Stimulated activated CD4-positive, alpha-beta T cell treated with anti-CD3 and anti-CD28 coated beads, TNF-alpha, amount 100 ng/mL, for 1 hour (primary cell): ENCODE measurements at regions not wholly inside any gene's neighbourhood (a gene's known extent, or its start where the extent isn't known, plus 50 kb on each side); places are given as distances from the start of the nearest gene placed in this dataset.
"Not testable (repeated sequence)": the region's sequence is repeated elsewhere in the genome, so short reads cannot be mapped to it uniquely, and the experiment has no call there.

Source experiments
- DNase-seq, 3 donors: peaks; one replicate each; pipeline ENCODE4 v3.0.0-alpha.2; 2020; ENCODE audit warnings: low read depth in 3 of 3, low spot score in 1 of 3

GRCh38 chr4:9702019-9702418 lies 79.4 kb upstream of the DRD5 start:
- not testable (repeated sequence) for DNase-seq

- not testable (repeated sequence) for DNase-seq
Observed at GRCh38 chr4:9702696-9703095, 78.7 kb upstream of the DRD5 start.

GRCh38 chr4:9703391-9703790 lies 78.0 kb upstream of the DRD5 start:
- DNase-seq: peak; percentile 21 to 45 (median 22)

DNA sequence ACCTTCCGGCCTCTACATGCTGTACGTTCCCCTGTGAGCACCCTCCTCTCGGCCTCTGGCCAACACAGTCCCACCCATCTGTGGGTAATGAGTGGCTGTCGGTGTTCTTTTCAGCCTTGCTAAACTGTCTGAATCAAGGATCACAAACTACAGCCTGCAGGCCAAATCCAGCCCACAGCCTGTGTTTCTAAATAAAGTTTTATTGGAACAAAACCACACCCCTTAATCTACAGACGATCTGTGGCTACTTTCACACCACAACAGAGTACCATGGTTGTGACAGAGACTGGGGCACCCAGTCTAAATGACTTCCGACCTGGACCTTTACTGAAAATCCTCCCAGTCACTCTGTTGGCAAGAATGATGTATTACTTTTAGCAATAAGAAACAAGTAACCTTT lies 77.3 kb upstream of the DRD5 start:
- not testable (repeated sequence) for DNase-seq

GRCh38 chr4:9704551-9705332 lies 76.7 kb upstream of the DRD5 start:
- no peak for DNase-seq

DNA sequence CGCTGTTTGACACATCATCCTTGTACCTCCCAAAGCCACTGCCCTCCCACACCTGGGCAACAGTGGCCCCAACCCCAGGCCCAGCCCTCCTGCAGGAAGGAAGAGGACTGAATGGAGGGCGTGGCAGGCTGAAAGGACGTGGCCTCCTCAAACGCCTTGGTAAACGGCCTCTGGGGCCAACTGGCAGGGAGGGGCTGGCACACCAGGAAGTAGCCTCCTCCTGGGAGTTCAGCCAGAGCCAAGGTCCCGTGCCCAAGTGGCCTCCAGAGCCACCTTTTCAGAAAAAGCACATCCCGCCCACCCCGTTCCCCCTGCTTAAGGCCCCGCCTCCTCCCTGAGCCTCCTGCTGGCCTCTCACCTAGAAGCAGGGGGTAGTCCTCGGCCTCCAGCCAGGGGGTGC lies 74.2 kb upstream of the DRD5 start:
- DNase-seq: not testable (repeated sequence)

DNA sequence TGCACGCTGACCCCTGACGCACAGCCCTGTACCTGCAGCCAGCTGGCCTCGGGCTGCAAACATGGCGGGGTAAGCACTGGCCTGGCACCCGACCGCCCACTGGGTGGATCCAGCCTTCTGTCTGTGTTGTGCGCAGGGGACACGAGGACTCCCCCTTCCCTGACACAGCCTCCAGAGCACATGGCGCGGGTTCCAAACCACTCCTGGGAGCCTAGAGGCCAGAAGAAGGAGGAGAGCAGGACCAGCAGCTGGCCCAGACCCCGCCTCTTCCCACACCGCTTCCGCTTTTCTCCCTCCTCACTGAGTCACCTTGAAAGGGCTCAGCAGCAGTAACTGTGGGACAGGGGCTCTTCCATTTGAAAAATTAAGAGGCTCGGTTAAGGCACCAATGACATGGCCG lies 73.5 kb upstream of the DRD5 start:
- DNase-seq: not testable (repeated sequence)

- no peak for DNase-seq
Observed at GRCh38 chr4:9709724-9710123, 71.7 kb upstream of the DRD5 start.

GRCh38 chr4:9715271-9715670 lies 66.2 kb upstream of the DRD5 start:
- not testable (repeated sequence) for DNase-seq

DNA sequence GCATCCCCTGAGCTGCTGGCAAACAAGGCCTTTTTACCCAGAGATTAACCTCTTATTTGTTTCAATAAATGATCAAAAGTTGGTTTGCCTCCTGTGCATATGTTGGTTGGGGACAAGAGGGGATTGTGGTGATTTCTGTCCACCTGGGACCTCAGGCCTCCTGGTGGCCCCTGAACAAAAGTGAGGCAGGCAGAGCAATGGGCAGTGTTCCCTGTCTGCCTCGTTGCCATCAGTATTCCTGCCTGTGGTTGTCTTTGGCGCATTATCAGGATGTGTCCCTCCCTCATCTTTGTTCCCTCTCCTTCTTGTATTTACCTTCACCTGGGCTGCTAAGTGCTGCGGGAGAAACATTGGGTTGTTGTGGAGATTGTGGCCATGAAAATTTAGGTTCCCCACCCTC lies 65.3 kb upstream of the DRD5 start:
- no peak for DNase-seq

DNA sequence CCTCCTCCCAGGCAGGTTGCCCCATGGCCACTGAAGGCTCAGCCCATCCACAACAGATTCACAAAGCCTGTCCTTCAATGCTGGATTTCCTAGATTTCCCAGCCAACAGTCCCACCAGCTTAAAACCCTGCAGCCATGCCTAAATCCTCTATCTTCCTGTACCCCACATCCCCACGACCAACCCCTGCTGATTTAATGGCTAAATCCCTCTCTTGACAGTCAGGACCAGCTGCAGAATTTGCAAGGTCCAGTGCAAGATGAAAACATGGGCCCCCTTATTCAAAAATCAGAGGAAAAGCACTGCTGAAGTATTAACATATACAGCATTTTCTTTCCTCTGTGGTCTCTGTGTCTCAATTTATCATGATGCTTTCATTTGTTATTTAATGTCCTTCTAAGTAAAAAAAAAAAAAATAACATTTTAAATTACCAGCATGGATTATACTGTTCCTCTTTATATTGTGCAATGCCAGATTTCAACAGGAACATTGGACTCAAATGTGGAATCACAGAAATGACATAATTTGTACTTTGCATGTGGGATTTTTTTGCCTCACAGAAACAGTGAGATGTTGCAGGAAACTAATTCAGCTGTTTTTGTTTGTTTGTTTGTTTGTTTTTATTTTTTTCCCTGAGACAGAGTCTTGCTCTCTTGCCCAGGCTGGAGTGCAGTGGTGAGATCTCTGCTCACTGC lies 63.0 kb upstream of the DRD5 start:
- DNase-seq: not testable (repeated sequence)

DNA sequence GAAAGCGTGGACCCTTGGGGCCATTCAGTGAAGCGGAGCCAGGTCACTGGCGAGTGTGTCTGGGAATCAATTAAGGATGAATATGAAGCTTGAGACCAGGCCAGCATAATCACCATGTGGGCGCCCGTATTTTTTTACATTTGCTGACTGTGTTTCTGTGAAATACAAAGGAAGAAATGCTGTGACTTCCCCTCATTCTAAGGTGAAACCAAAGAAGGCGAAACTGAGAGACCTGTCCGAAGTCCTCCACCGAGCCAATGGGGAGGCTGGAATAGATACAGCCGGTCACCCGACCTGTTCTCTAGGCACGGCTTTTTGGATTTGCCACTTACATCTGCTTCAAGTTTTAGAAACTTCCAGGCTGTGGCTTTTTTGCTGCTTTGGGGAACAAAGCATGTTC lies 59.3 kb upstream of the DRD5 start:
- not testable (repeated sequence) for DNase-seq
